GM18907 (cell line): ENCODE measurements at regions not wholly inside any gene's neighbourhood (a gene's known extent, or its start where the extent isn't known, plus 50 kb on each side); places are given as distances from the start of the nearest gene placed in this dataset.

ENCODE experiments used
- ATAC-seq: cut with Tn5 transposase; IDR thresholded peaks from one replicate; pipeline ENCODE4 v1.9.1; 2021; ENCODE audit warnings: mild to moderate bottlenecking, moderate library complexity; ENCODE audit not compliant: unreplicated experiment

DNA sequence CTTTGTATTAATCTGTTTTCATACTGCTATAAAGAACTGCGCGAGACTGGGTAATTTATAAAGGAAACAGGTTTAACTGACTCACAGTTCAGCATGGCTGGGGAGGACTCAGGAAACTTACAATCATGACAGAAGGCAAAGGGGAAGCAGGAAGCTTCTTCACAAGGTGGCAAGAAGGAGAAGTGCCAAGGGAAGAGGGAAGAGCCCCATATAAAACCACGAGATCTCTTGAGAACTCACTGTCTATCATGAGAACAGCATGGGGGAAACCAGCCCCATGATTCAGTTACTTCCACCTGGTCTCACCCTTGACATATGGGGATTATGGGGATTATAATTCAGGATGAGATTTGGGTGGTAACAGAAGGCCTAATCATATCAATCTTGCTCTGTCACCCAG, 60.9 kb upstream of the CHD1 start:
- ATAC-seq: no peak

DNA sequence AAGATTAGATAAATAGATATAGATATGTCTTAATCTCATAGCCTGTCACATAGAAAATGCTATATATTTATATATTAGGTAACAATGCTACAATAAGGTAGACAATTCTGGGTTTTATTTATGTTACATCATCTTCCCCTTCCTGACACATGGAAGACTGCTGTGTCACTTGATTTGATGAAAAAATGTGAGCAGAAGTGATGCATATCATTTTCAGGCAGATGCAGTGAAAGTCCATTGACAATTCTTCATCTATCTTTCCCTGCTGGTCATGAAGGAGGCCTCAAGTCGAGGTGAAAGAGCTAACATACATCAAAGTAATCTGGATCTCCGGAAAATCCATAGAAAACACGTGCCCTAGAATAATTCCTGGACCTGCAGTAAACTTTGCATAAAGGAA, 57.8 kb upstream of the CHD1 start:
- no peak for ATAC-seq

DNA sequence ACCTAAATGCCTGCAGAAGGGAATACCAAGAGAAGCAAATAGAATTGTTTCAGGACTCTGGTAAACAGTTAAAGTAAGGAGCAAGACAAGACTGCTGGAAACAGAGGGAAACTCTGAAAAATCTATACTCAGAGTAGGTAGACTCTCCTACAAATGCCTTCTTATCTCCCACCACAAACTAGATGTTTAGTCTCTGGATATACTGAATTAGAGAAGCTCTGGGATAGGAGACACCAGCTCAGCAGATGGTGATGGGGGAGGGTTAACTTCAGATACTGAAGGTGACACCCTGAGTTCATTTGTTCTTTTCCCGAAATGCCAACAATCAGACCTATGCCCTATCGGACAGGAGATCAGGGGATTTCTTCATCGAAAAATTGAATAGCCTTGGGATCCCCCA, 54.1 kb upstream of the CHD1 start:
- ATAC-seq: no peak
